Esophagus muscularis mucosa (tissue), 4 donors: ENCODE measurements at regions not wholly inside any gene's neighbourhood (a gene's known extent, or its start where the extent isn't known, plus 50 kb on each side); places are given as distances from the start of the nearest gene placed in this dataset.

Experiments used
- DNase-seq: peaks from one replicate; pipeline ENCODE4 v3.0.0-alpha.2; 2017; ENCODE audit errors: extremely low spot score
- H3K27ac ChIP-seq, 4 donors: fragments of 200-600 bp; sonication (generic); replicated peaks in 1 of 4; 1 replicate in 3 of 4; 2 replicates in 1 of 4; pipeline ENCODE4 v1.5.1; 2016 to 2019; ENCODE audit warnings: mild to moderate bottlenecking in 1 of 4
- H3K27me3 ChIP-seq, 4 donors: fragments of 200-600 bp; sonication (generic); one replicate each; pipeline versions ENCODE4 v1.5.1 to v1.6.0; 2016 to 2019
- H3K36me3 ChIP-seq, 4 donors: fragments of 200-600 bp; sonication (generic); one replicate each; pipeline ENCODE4 v1.5.1; 2016 to 2019
- H3K4me1 ChIP-seq, 4 donors: fragments of 200-600 bp; sonication (generic); one replicate each; pipeline ENCODE4 v1.5.1; 2016 to 2019
- H3K4me3 ChIP-seq, 4 donors: fragments of 200-600 bp; sonication (generic); 1 replicate in 2 of 4; 2 replicates in 2 of 4; pipeline ENCODE4 v1.5.1; 2016 to 2019; ENCODE audit warnings: mild to moderate bottlenecking in 4 of 4, moderate library complexity in 1 of 4
- H3K9me3 ChIP-seq, 4 donors: fragments of 200-600 bp; sonication (generic); 1 replicate in 3 of 4; 2 replicates in 1 of 4; pipeline ENCODE4 v1.5.1; 2016 to 2019
- CTCF ChIP-seq, 3 experiments: fragments of 200-600 bp in 2 of 3; fragments of 450-650 bp in 1 of 3; sonication (generic) in 2 of 3; IDR thresholded peaks; one replicate each; pipeline ENCODE4 v1.5.1; 2017 to 2019; ENCODE audit warnings: antibody characterized with exemption in 3 of 3, mild to moderate bottlenecking in 2 of 3, moderate library complexity in 1 of 3
- EP300 ChIP-seq: sonication (generic); formaldehyde crosslinking; IDR thresholded peaks from one replicate; pipeline ENCODE4 v1.6.1; 2017; ENCODE audit warnings: antibody characterized with exemption
- POLR2A ChIP-seq: fragments of 450-650 bp; IDR thresholded peaks from one replicate; pipeline ENCODE4 v1.6.1; 2017; ENCODE audit warnings: antibody characterized with exemption, moderate library complexity, mild to moderate bottlenecking, low read depth
- POLR2AphosphoS5 ChIP-seq, 2 donors: sonication (generic); formaldehyde crosslinking; IDR thresholded peaks; one replicate each; pipeline ENCODE4 v1.6.1; 2017; ENCODE audit warnings: antibody characterized with exemption in 2 of 2
- WGBS: methylation state at CpG from one replicate; pipeline ENCODE4 v1.1.5; 2018; 5-methylcytosine and 5-hydroxymethylcytosine counted together
- intact Hi-C: fragments of 100-400 bp; cut with DNase I; formaldehyde crosslinking; loops from one replicate; pipeline ENCODE4 v1.15.1; 2023

GRCh38 chr13:34767778-34768177 lies 174.3 kb upstream of the NBEA start:
- Histone ChIP-seq H3K27me3 (no peaks in the 10 kb centered on the region), H3K27ac (no peak overlapping the region), H3K4me1 (peaks cover 0 to 3% (median 1%) of the 10 kb centered on the region in 4 donors), H3K36me3 (no peaks in the 10 kb centered on the region), H3K9me3 (no peaks in the 10 kb centered on the region), H3K4me3 (no peak overlapping the region)
- intact Hi-C loops: no loop called here
- no peak for TF ChIP-seq POLR2A
- no peak for TF ChIP-seq CTCF (IDR thresholded peaks at IDR 0.05)
- no peak for TF ChIP-seq POLR2AphosphoS5 (IDR thresholded peaks at IDR 0.05)
- no peak for TF ChIP-seq EP300
- no peak for DNase-seq
- WGBS: 86% methylated on average over 1 of the region's 1 CpG

GRCh38 chr13:34772206-34772605 lies 169.9 kb upstream of the NBEA start:
- 91% methylated on average over 2 of the region's 2 CpGs for WGBS
- H3K36me3 ChIP-seq: no peaks in the 10 kb centered on the region
- no peaks in the 10 kb centered on the region for H3K9me3 ChIP-seq
- TF ChIP-seq EP300 (no peak), CTCF (IDR thresholded peaks at IDR 0.05) (no peak), POLR2AphosphoS5 (IDR thresholded peaks at IDR 0.05) (no peak), POLR2A (no peak)
- H3K4me3 ChIP-seq: no peak overlapping the region
- intact Hi-C loops: no loop called here
- H3K27ac ChIP-seq: no peak overlapping the region
- DNase-seq: no peak
- no peaks in the 10 kb centered on the region for H3K27me3 ChIP-seq
- no peaks in the 10 kb centered on the region for H3K4me1 ChIP-seq

- no peak for DNase-seq
- no peaks in the 10 kb centered on the region for H3K36me3 ChIP-seq
Measured at GRCh38 chr13:34772881-34773280, 169.2 kb upstream of the NBEA start.

GRCh38 chr13:34776390-34776981 lies 165.6 kb upstream of the NBEA start:
- no peaks in the 10 kb centered on the region for H3K4me1 ChIP-seq
- H3K9me3 ChIP-seq: no peaks in the 10 kb centered on the region
- H3K27ac ChIP-seq: no peak overlapping the region
- no peaks in the 10 kb centered on the region for H3K27me3 ChIP-seq
- TF ChIP-seq CTCF (IDR thresholded peaks at IDR 0.05) (no peak), POLR2AphosphoS5 (IDR thresholded peaks at IDR 0.05) (no peak), POLR2A (no peak), EP300 (no peak)
- H3K4me3 ChIP-seq: no peak overlapping the region
- H3K36me3 ChIP-seq: no peaks in the 10 kb centered on the region
- no peak for DNase-seq
- WGBS: 96% methylated on average over 2 of the region's 2 CpGs
- intact Hi-C loops: no loop called here

More at GRCh38 chr13:34772881-34773280, 169.2 kb upstream of the NBEA start:
- TF ChIP-seq EP300 (no peak), POLR2A (no peak), POLR2AphosphoS5 (IDR thresholded peaks at IDR 0.05) (no peak), CTCF (IDR thresholded peaks at IDR 0.05) (no peak)
- Histone ChIP-seq H3K4me3 (no peak overlapping the region), H3K4me1 (no peaks in the 10 kb centered on the region), H3K9me3 (no peaks in the 10 kb centered on the region), H3K27ac (no peak overlapping the region), H3K27me3 (no peaks in the 10 kb centered on the region)
- 90% methylated on average over 3 of the region's 3 CpGs for whole genome bisulfite sequencing
- intact Hi-C loops: no loop called here
